ENCODE measurements at regions not wholly inside any gene's neighbourhood (a gene's known extent, or its start where the extent isn't known, plus 50 kb on each side); places are given as distances from the start of the nearest gene placed in this dataset.

GRCh38 chr6:43934183-43934802 lies 164.3 kb downstream of the VEGFA start:
- no peak for ATAC-seq (ENCODE audit: insufficient read depth, low FRiP score)
- H3K9me3 ChIP-seq (ENCODE audit: control insufficient read depth in 4 of 4, insufficient read depth in 3 of 4, low read length in 3 of 4) = no peaks in the 10 kb centered on the region
- peaks cover 0 to 68% (median 11%) of the 10 kb centered on the region in 5 donors for H3K4me1 ChIP-seq (ENCODE audit: control insufficient read depth in 5 of 5, insufficient read depth in 5 of 5, low read length in 5 of 5)
- H3K36me3 ChIP-seq (ENCODE audit: control insufficient read depth in 4 of 4, insufficient read depth in 4 of 4, low read length in 4 of 4) = no peaks in the 10 kb centered on the region
- H3K27me3 ChIP-seq (ENCODE audit: control insufficient read depth in 3 of 3, insufficient read depth in 3 of 3, low read length in 2 of 3) = no peaks in the 10 kb centered on the region
- TF ChIP-seq CTCF (IDR thresholded peaks at IDR 0.05; ENCODE audit: control extremely low read depth, extremely low read depth) = no peak
- WGBS, 2 donors = 86 to 92% methylated on average over 4 of the region's 4 CpGs
- peak overlapping the region in 1 of 2 donors; percentile 8 for H3K9ac ChIP-seq (ENCODE audit: insufficient read depth in 1 of 2, low read length in 2 of 2)
- DNase-seq = no peak
- no peak overlapping the region for H3K27ac ChIP-seq (ENCODE audit: low read depth in 1 of 2, low read length in 1 of 2)
- H3K4me3 ChIP-seq = no peak overlapping the region

- no peak for ATAC-seq (ENCODE audit: insufficient read depth, low FRiP score)
- 68 to 79% methylated on average over 19 of the region's 19 CpGs for WGBS, 2 donors
- no peak overlapping the region for H3K27ac ChIP-seq (ENCODE audit: low read depth in 1 of 2, low read length in 1 of 2)
- H3K4me3 ChIP-seq = no peak overlapping the region
- peak overlapping the region in 1 of 2 donors; percentile 8 for H3K9ac ChIP-seq (ENCODE audit: insufficient read depth in 1 of 2, low read length in 2 of 2)
- peaks cover 0 to 63% (median 11%) of the 10 kb centered on the region in 5 donors for H3K4me1 ChIP-seq (ENCODE audit: control insufficient read depth in 5 of 5, insufficient read depth in 5 of 5, low read length in 5 of 5)
- no peaks in the 10 kb centered on the region for H3K9me3 ChIP-seq (ENCODE audit: control insufficient read depth in 4 of 4, insufficient read depth in 3 of 4, low read length in 3 of 4)
- H3K36me3 ChIP-seq (ENCODE audit: control insufficient read depth in 4 of 4, insufficient read depth in 4 of 4, low read length in 4 of 4) = no peaks in the 10 kb centered on the region
- DNase-seq = peak; percentile 80 to 88 (median 83)
- no peak for TF ChIP-seq CTCF (IDR thresholded peaks at IDR 0.05; ENCODE audit: control extremely low read depth, extremely low read depth)
- no peaks in the 10 kb centered on the region for H3K27me3 ChIP-seq (ENCODE audit: control insufficient read depth in 3 of 3, insufficient read depth in 3 of 3, low read length in 2 of 3)
Measured at GRCh38 chr6:43933148-43933885, 163.3 kb downstream of the VEGFA start.

- H3K4me3 ChIP-seq = no peak overlapping the region
- H3K4me1 ChIP-seq (ENCODE audit: control insufficient read depth in 5 of 5, insufficient read depth in 5 of 5, low read length in 5 of 5) = peaks cover 0 to 59% (median 8%) of the 10 kb centered on the region in 5 donors
- no peaks in the 10 kb centered on the region for H3K9me3 ChIP-seq (ENCODE audit: control insufficient read depth in 4 of 4, insufficient read depth in 3 of 4, low read length in 3 of 4)
- ATAC-seq (ENCODE audit: insufficient read depth, low FRiP score) (no peak), DNase-seq (no peak)
- WGBS, 2 donors = 83 to 90% methylated on average over 13 of the region's 13 CpGs
- TF ChIP-seq CTCF (IDR thresholded peaks at IDR 0.05; ENCODE audit: control extremely low read depth, extremely low read depth) = no peak
- H3K36me3 ChIP-seq (ENCODE audit: control insufficient read depth in 4 of 4, insufficient read depth in 4 of 4, low read length in 4 of 4) = no peaks in the 10 kb centered on the region
- H3K27me3 ChIP-seq (ENCODE audit: control insufficient read depth in 3 of 3, insufficient read depth in 3 of 3, low read length in 2 of 3) = no peaks in the 10 kb centered on the region
- no peak overlapping the region for H3K9ac ChIP-seq (ENCODE audit: insufficient read depth in 1 of 2, low read length in 2 of 2)
- H3K27ac ChIP-seq (ENCODE audit: low read depth in 1 of 2, low read length in 1 of 2) = no peak overlapping the region
Measured at GRCh38 chr6:43932259-43933147, 162.5 kb downstream of the VEGFA start.

All from lung (tissue), 11 donors.